HEK293 (cell line): ENCODE measurements at regions not wholly inside any gene's neighbourhood (a gene's known extent, or its start where the extent isn't known, plus 50 kb on each side); places are given as distances from the start of the nearest gene placed in this dataset.
A peak's percentile ranks its signal among the peaks of the same experiment; 100 is the strongest.

Experiments used
- ATF2 ChIP-seq: fragments of 450-650 bp; formaldehyde crosslinking; IDR thresholded peaks from 2 replicates; pipeline ENCODE4 v1.5.1; 2016; ENCODE audit warnings: missing biosample characterization, missing genetic modification characterization, low read depth
- GLIS1 ChIP-seq: fragments of 450-650 bp; formaldehyde crosslinking; IDR thresholded peaks from 2 replicates; pipeline ENCODE4 v1.5.1; 2016; ENCODE audit warnings: missing biosample characterization, missing genetic modification characterization
- GLIS2 ChIP-seq: fragments of 450-650 bp; formaldehyde crosslinking; IDR thresholded peaks from 2 replicates; pipeline ENCODE4 v1.5.1; 2016; ENCODE audit warnings: missing biosample characterization, missing genetic modification characterization
- HIC1 ChIP-seq: fragments of 450-650 bp; formaldehyde crosslinking; IDR thresholded peaks from 2 replicates; pipeline ENCODE4 v1.5.1; 2016; ENCODE audit warnings: missing biosample characterization, missing genetic modification characterization
- HOXC10 ChIP-seq: sonication (generic); formaldehyde crosslinking; IDR thresholded peaks from 2 replicates; pipeline ENCODE4 v1.8.1; 2023; ENCODE audit warnings: mild to moderate bottlenecking, missing genetic modification reagents
- KLF17 ChIP-seq: fragments of 450-650 bp; formaldehyde crosslinking; IDR thresholded peaks from 2 replicates; pipeline ENCODE4 v1.5.1; 2016; ENCODE audit warnings: missing biosample characterization, missing genetic modification characterization
- KLF8 ChIP-seq: fragments of 450-650 bp; formaldehyde crosslinking; IDR thresholded peaks from 2 replicates; pipeline ENCODE4 v1.5.1; 2016; ENCODE audit warnings: missing biosample characterization, missing genetic modification characterization
- PATZ1 ChIP-seq: fragments of 450-650 bp; formaldehyde crosslinking; IDR thresholded peaks from 2 replicates; pipeline ENCODE4 v1.5.1; 2016; ENCODE audit warnings: missing biosample characterization, missing genetic modification characterization
- PRDM1 ChIP-seq: fragments of 450-650 bp; formaldehyde crosslinking; IDR thresholded peaks from 2 replicates; pipeline ENCODE4; 2016; ENCODE audit warnings: missing biosample characterization, missing genetic modification characterization
- SCRT2 ChIP-seq: fragments of 450-650 bp; formaldehyde crosslinking; IDR thresholded peaks from 2 replicates; pipeline ENCODE4 v1.5.1; 2016; ENCODE audit warnings: missing biosample characterization, missing genetic modification characterization
- SP2 ChIP-seq: fragments of 450-650 bp; formaldehyde crosslinking; IDR thresholded peaks from 2 replicates; pipeline ENCODE4 v1.5.1; 2016; ENCODE audit warnings: missing biosample characterization, missing genetic modification characterization
- SP7 ChIP-seq: fragments of 450-650 bp; formaldehyde crosslinking; IDR thresholded peaks from 2 replicates; pipeline ENCODE4 v1.5.1; 2016; ENCODE audit warnings: missing biosample characterization, missing genetic modification characterization
- ZBTB1 ChIP-seq: fragments of 450-650 bp; formaldehyde crosslinking; IDR thresholded peaks from 2 replicates; pipeline ENCODE4 v1.5.1; 2016; ENCODE audit warnings: missing biosample characterization, missing genetic modification characterization
- ZBTB49 ChIP-seq: fragments of 450-650 bp; formaldehyde crosslinking; IDR thresholded peaks from 2 replicates; pipeline ENCODE4 v1.5.1; 2016; ENCODE audit warnings: missing biosample characterization, missing genetic modification characterization, low read depth
- ZFHX2 ChIP-seq: fragments of 450-650 bp; formaldehyde crosslinking; conservative IDR thresholded peaks from 2 replicates; pipeline ENCODE4 v1.5.1; 2016; ENCODE audit warnings: missing biosample characterization, missing genetic modification characterization
- ZNF184 ChIP-seq: fragments of 450-650 bp; IDR thresholded peaks from 2 replicates; pipeline ENCODE4 v1.5.1; 2018; ENCODE audit warnings: missing biosample characterization, mild to moderate bottlenecking, missing genetic modification characterization
- ZNF24 ChIP-seq: fragments of 450-650 bp; formaldehyde crosslinking; IDR thresholded peaks from 2 replicates; pipeline ENCODE4 v1.5.1; 2016; ENCODE audit warnings: missing biosample characterization, missing genetic modification characterization
- ZNF366 ChIP-seq: fragments of 450-650 bp; formaldehyde crosslinking; conservative IDR thresholded peaks from 2 replicates; pipeline ENCODE4 v1.5.1; 2016; ENCODE audit warnings: missing biosample characterization, missing genetic modification characterization
- ZNF394 ChIP-seq: fragments of 450-650 bp; formaldehyde crosslinking; IDR thresholded peaks from 2 replicates; pipeline ENCODE4 v1.5.1; 2016; ENCODE audit warnings: missing biosample characterization, missing genetic modification characterization, mild to moderate bottlenecking, moderate library complexity, borderline replicate concordance
- ZNF398 ChIP-seq: fragments of 450-650 bp; formaldehyde crosslinking; IDR thresholded peaks from 2 replicates; pipeline ENCODE4 v1.5.1; 2017; ENCODE audit warnings: missing biosample characterization, missing genetic modification characterization
- ZNF473 ChIP-seq: fragments of 450-650 bp; formaldehyde crosslinking; IDR thresholded peaks from 2 replicates; pipeline ENCODE4 v1.5.1; 2017; ENCODE audit warnings: missing biosample characterization, missing genetic modification characterization
- ZNF48 ChIP-seq: fragments of 450-650 bp; formaldehyde crosslinking; IDR thresholded peaks from 2 replicates; pipeline ENCODE4 v1.5.1; 2016; ENCODE audit warnings: missing biosample characterization, missing genetic modification characterization
- ZNF501 ChIP-seq: fragments of 450-650 bp; formaldehyde crosslinking; IDR thresholded peaks from 2 replicates; pipeline ENCODE4 v1.5.1; 2016; ENCODE audit warnings: missing biosample characterization, missing genetic modification characterization
- ZNF560 ChIP-seq: fragments of 450-650 bp; formaldehyde crosslinking; IDR thresholded peaks from 2 replicates; pipeline ENCODE4 v1.5.1; 2017; ENCODE audit warnings: missing biosample characterization, missing genetic modification characterization, borderline replicate concordance
- ZNF571 ChIP-seq: fragments of 450-650 bp; formaldehyde crosslinking; IDR thresholded peaks from 2 replicates; pipeline ENCODE4 v1.5.0; 2017; ENCODE audit warnings: missing biosample characterization, missing genetic modification characterization
- ZNF629 ChIP-seq: fragments of 450-650 bp; formaldehyde crosslinking; IDR thresholded peaks from 2 replicates; pipeline ENCODE4 v1.5.1; 2017; ENCODE audit warnings: missing biosample characterization, missing genetic modification characterization
- ZNF701 ChIP-seq: fragments of 450-650 bp; formaldehyde crosslinking; IDR thresholded peaks from 2 replicates; pipeline ENCODE4 v1.5.1; 2016; ENCODE audit warnings: missing biosample characterization, missing genetic modification characterization

GRCh38 chr5:158154226-158155005 lies 295.5 kb upstream of the CLINT1 start (continued):
- TF ChIP-seq HIC1 (peak; percentile 40; the same call in 1 of the 2 replicates), ZNF398 (peak; percentile 53; the same call in 1 of the 2 replicates), ZNF366 (tag by site-specific recombination) (peak; percentile 32; the same call in 1 of the 2 replicates), ZNF473 (tag by site-specific recombination) (no peak), PATZ1 (tag by site-specific recombination) (peak; percentile 66), SP7 (tag by site-specific recombination) (0 out of 2 replicates have a peak, but pooled peaks have one; percentile 26), ZNF48 (tag by site-specific recombination) (no peak), PRDM1 (no peak), ZNF24 (tag by site-specific recombination) (peak; percentile 93), ZNF184 (tag by site-specific recombination) (0 out of 2 replicates have a peak, but pooled peaks have one; percentile 74), GLIS1 (tag by site-specific recombination) (peak; percentile 84), ATF2 (peak; percentile 81; the same call in 1 of the 2 replicates), SP2 (tag by site-specific recombination) (no peak; the same call in 1 of the 2 replicates), ZNF701 (tag by site-specific recombination) (no peak), ZFHX2 (tag by site-specific recombination) (no peak), ZNF560 (no peak), ZNF501 (tag by site-specific recombination) (0 out of 2 replicates have a peak, but pooled peaks have one; percentile 15), ZNF629 (tag by site-specific recombination) (peak; percentile 84), HOXC10 (CRISPR knock-in tag) (no peak), GLIS2 (tag by site-specific recombination) (peak; percentile 47; the same call in 1 of the 2 replicates), KLF8 (tag by site-specific recombination) (peak; percentile 34; the same call in 1 of the 2 replicates), ZBTB1 (no peak), ZNF571 (tag by site-specific recombination) (no peak), KLF17 (tag by site-specific recombination) (0 out of 2 replicates have a peak, but pooled peaks have one; percentile 29), SCRT2 (tag by site-specific recombination) (peak; percentile 58; the same call in 1 of the 2 replicates), ZNF394 (peak; percentile 70; the same call in 1 of the 2 replicates), ZBTB49 (no peak)
